HG02840 (cell line): ENCODE measurements at regions not wholly inside any gene's neighbourhood (a gene's known extent, or its start where the extent isn't known, plus 50 kb on each side); places are given as distances from the start of the nearest gene placed in this dataset.
"Not testable (repeated sequence)": the region's sequence is repeated elsewhere in the genome, so short reads cannot be mapped to it uniquely, and the experiment has no call there.

ENCODE experiments used
- ATAC-seq: cut with Tn5 transposase; IDR thresholded peaks from one replicate; pipeline ENCODE4 v1.9.1; 2021; ENCODE audit warnings: mild to moderate bottlenecking, moderate library complexity, moderate number of reproducible peaks; ENCODE audit not compliant: unreplicated experiment, low FRiP score

DNA sequence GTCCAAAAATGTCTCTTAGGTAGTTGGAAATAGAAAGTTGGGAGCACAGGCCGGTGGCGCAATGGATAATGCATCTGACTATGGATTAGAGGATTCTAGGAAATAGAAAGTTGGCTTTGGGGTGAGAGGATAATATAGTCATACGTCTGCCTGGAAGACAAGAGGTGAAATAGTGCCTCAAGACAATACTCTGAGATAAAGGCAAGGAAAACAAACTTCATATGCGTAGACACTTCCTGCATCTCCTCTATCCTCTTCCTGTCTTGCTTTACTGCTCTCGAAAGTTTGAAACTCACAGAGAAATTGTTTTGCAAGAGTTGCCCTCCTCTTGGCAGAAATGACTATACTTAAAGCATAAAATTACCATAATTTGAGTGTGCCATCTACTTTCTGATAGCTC is 153.2 kb upstream of the FBXL7 start:
- ATAC-seq = no peak

DNA sequence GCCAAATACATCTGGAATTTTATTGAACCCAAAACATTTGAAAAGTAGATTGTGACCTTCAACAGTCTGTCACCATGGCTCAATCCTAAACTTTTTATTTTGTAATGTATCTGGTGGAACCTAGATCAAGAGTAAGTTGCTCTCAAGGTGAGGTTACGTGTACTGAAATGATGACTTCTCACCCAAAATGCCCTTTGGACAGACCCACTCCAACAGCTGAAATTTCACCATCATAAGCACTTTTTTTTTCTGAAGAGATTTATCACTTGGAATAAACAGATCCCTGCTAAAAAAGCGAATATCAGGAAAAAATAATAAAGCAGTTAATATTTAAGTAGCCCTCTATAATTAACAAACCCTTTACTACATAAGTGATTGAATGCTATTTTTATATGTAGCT is 155.0 kb upstream of the FBXL7 start:
- ATAC-seq = no peak

DNA sequence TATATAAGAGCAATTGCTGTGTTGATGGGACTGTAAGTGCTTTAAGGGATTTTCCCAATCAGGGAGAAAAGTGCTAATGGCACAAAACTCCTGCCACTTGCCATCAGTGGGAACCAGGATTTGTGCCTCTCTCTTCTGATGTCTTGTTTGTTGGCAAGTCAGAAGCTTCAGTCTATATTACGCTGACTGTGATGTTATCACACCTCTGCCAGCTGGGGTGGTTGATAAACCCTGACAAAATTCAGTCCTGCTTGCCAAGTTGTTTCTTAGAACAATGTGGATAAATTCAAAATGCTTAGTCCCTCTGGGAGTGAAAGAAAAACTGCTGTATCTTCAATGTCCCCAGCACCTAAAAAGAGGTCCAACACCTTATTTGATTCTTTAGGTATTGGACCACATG is 161.4 kb upstream of the FBXL7 start:
- no peak for ATAC-seq

DNA sequence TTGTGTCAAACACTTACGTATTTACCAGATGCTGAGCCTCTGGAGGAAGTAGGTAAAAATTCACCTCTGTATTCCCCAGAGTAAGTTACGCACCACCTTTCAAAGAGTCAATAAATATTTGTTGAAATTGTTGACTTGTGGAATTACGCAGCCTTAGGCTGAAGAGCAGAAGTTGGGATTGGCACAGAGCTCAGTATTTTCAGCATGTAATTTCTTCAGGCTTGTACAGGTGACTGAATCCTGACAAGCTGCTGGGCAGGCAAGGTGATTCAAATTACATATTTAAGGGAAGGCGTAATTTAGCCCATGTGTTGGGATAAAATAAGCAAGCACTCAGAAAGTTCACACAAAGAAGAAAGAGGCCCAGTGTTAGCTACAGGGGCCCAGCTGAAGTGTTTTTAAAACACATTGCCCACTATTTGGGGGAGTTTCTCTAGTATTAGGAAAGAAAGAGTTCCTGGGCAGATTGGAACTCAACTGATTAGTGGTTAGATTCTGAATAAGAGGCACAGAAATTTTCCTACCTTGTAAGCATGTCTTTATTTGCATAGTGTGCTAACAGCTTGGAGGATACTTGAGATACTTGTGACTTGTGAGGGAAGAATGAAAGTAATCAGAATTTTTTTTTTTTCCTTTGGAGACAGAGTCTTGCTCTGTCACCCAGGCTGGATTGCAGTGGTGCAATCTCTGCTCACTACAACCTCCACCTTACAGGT is 165.3 kb upstream of the FBXL7 start:
- ATAC-seq = no peak

DNA sequence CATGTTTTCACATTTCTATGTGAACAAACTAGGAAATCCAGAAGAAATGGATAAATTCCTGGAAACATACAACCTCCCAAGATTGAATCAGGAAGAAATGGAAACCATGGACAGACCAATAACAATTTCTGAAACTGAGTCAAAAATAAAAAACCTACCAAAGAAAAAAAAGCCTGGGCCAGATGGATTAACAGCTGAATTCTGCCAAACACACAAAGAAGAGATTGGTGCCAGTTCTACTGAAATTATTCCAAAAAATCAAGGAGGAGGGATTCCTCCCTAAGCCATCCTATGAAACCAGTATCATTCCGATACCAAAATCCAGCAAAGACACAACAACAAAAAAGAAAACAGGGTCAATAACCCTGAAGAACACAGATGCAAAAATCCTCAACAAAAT is 166.9 kb upstream of the FBXL7 start:
- no peak for ATAC-seq

DNA sequence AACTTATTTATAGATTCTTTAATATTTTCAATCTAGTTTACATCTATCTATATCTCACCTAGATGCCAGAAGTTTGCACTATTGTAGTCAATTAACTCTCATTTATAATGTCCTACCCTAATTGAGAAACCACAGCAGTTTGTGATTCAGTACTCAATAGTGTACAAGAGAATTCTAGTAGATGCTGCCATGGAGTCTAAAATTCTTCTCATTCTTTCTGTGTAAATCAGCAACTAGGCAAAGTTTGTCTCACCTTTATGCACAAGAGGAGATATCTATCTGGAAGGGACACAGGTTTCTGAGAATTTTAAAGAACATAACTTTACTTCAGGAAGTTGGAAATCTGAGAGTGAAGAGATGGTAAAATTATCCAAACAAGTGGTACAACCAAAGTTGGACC is 173.0 kb upstream of the FBXL7 start:
- ATAC-seq = no peak

DNA sequence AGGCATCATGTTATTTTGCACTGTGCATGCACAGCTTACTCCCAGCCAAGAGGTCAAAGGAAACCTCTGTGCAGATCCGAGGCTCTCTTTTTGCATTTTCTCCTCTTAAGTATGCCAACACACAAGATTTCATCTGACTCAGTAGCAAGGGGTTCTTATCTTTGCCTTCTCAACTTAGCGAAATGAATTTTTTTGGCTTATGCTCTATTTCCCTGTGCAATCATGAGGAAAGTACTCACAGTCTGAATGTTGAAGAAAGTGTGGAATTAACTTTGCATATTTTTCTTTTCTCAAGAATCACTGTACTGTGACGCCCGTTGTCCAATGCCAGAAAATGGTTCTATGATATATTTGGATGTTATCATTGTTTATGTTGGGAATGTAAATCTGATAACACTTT is 173.5 kb upstream of the FBXL7 start:
- no peak for ATAC-seq

DNA sequence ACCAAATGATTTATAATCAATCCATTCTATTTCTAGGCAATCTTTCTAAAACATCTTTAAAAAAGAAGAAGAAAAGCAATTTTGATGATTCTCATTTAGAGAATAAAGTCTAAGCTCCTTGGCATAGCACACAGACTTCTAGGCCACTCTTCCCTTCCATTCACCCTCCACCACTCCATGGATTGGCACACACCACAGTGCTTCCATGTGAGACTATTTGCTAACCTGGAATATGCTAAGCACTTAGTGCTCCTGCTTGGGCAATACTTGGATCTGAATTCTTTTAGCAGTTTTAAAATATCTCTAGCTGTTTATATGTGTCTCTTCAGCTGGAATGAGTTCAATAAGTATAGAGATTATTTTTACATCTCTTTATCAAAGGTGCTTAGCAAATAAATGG is 177.6 kb upstream of the FBXL7 start:
- ATAC-seq = no peak

DNA sequence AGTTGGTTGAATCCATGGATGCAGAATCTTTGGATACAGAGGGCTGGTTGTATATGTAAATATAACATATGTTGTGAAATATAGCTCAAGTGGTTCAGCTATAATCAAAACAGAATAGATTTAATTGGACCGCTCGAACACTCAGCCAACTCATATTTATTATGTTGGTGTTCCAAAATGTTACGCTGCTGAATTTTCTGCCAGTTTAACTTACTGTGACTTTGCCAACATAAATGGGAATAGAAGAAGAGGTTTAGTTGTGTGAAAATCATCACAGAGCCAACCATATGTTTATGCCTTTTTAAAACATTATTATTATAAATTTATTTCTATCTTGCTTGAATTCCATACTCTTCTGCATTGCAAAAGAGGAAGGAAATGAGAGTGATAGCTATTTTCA is 178.2 kb upstream of the FBXL7 start:
- ATAC-seq = no peak

DNA sequence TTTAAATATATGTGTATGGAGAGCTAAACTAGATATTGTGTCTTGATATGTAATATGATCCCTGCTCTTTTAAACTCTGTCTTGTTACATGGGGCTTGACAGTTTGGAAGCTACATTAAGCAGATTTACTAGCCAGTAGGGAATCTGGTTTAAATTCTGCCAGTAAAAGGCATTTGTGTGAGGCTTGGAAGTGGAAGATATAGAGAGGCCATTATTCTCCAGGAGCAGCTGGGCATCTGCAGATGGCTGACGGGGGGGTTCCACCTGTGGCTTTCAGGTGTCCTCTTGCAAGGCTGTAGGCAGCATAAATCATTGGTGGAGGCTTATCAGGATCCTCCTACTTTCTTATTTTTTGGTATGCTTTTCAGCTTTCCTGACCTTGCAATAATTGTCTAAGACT is 179.1 kb upstream of the FBXL7 start:
- no peak for ATAC-seq

DNA sequence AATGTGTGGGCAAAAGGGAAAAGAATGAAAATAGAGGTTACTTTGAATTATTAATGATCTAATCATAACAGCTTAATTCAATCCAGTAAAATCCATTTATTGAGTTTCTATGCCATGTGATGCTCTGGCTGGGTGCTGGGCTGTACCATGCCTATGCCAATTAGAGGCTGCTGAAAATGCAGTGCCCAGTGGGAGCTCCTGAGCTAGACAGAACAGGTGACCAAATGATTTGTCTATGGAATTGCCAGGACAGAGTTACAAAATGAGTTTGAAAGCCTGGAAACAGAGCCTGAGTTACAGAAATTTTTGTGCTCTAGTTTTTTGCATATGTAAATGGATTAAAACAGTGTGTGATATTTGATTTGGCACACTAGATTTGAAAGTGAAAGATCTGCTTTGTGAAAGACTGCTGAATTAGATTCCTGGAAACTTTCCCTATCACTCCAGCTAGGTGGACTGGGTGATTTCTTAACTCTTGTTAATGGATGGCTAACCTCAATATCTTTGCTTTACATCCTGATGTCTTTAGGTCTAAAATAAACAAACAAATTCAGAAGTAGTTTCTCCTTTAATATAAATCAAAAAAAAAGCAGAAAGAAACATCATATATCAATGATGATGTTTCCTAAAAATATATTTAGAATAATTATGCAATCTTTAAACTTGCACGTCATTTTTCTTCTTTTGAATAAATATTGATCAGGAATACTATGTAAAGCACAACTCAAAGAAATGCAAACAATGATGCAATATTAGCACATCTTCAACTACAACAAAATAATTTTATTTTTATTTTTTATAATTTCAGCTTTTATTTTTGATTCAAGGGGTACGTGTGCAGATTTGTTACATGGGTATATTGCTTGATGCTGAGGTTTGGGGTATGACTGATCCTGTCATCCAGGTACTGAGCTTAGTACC is 194.8 kb upstream of the FBXL7 start:
- ATAC-seq = no peak

DNA sequence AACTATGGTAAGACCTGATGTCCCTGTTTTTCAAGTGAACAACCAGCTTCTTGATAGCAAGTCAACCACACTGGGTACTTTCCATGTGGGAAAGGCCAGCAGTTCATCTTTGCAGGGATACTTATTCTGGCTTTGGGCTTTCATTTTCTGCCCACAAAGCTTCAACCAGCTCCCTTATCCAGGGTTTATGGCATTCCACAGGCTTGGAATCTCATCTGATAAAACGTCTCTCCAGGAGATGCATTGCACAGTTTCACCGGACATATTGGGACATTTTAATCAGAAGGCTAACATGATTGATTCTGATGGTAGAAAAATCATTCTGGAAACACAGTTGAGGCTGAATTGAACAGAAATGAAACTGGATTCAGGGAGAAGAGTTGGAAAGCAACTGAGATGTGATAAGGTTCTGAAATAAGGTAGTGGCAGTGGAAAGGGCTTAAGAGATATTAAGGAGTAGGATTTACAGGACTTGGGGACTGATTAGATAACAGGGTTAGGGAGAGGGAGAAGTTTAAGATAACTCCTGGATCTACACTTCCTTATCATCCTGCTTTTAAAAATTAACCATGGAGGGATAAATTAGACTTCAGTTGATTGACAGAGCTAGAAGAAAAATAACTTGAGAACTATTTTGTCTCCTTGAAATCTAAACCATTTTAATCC is 195.8 kb upstream of the FBXL7 start:
- ATAC-seq = no peak

DNA sequence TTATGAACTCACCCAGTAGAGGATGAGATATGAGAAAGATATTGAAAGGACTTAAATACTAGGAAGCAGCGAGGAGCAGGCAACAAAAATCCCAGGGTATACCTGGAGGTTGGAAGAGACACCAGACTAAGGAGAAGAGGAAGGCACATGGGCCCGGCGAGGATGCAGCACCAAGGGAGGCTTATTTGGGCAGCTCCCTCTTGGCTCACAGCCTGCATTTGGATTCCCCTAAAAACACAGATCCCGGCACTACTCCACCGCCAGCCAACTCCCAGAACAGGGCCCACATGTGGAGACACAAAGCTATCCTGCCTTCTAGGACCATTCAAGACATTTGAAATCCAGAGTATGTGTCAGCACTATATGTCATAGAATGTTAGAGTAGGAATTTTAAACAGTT is 199.8 kb upstream of the FBXL7 start:
- no peak for ATAC-seq

DNA sequence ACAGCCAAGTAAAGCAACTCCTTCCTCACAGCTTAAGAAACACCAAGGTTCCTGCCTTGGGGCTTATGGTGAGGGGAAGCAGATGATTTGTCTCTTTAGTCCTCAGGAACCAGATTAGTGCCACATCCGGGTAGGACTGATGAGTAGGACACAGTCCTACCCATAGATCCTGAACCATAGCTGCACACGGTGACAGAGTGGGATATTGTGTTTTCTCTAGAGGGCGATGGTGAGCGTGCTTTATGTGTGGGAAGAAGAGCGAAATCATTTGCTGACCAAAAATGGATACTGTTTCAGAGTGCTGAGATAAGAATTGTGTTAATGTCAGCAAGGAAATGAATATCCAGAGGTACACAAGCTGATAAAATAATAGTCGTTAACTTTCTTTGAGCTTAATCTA is 209.0 kb upstream of the FBXL7 start:
- ATAC-seq = no peak

DNA sequence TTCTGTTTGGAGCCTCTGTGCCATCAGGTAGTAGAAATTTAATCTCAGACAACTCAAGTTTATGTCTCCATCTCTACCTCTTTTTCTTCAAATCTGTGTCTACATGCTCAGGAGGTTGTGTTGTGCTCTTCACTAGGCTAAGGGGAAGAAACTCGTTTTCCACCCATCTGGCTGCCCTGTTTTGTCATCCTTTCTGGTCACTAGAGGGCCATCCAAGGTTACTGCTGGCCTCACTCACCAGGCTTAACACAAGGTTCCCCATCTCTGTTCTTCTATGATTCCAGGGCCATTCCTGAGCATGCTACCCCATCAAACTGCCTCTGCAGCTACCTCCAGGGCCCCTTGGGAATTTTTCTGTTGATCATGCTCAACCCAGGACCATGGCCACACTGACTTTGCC is 213.3 kb upstream of the FBXL7 start:
- no peak for ATAC-seq

DNA sequence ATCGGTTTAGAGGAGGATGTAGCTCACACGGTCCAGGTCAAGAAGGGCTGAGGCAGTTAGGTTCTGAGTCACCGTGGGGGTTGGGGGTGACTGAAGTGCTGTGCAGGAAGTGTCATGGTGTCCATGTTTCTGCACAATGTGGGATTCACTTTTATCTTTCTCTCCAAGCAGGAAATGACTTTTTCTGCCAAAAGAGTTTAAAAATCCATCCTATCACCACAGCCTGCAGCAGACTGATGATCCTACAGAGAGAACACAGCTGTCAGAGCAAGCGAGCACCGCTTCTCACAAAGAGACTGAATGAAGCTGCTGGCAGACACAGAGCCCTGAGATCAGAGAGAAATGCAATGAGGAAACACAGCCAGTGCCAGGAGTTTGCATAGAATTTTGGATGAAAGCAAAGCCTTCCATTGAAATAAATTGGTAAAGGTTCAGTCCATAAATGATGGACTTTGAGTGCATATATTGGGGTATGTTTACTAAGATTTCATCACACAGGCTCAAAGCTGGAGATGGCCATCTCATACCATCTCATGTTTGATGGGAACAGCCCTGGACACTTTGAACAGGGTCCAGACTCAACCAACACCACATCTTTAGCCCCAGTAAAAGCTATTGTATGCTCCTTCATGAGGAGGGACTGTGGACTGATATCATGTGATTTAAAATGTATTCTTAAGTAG is 213.9 kb upstream of the FBXL7 start:
- no peak for ATAC-seq

DNA sequence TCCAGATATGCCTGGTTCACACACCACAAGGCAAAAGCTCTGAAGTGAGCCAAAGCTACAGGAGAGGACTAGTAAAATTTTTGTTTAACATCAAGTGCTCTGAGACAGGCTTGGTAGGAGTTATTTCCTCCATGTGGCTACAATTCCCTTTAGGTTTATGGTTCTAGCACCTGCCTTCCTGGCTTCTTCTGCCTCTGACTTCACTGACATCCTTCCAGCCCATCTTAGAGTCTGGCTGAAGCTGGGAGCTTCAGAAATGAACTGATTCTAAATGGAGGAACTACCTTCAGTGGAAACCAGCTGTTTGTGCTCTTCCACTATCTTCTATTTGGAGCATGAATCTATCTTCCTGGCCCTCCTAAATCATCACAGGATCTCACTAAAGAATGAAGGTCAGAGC is 215.3 kb upstream of the FBXL7 start:
- no peak for ATAC-seq

DNA sequence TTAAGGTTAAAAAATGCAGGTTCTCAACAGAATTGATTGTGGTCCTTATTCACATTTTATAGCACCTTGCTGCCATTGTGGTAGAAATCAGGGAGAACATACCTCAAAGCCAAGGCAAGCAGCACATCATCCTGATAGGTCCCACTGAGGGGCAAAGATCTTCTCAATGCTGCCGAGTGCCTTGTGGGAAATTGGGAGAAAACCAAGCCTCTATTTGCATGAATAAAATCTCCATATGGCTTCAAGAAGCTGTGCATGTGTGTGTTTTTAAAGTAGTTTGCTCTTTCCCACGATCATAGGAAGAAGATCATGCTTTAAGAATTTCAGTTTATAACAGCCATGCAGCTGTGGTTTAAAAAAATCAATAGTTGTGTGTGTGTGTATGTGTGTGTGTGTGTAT is 216.9 kb upstream of the FBXL7 start:
- ATAC-seq = no peak

DNA sequence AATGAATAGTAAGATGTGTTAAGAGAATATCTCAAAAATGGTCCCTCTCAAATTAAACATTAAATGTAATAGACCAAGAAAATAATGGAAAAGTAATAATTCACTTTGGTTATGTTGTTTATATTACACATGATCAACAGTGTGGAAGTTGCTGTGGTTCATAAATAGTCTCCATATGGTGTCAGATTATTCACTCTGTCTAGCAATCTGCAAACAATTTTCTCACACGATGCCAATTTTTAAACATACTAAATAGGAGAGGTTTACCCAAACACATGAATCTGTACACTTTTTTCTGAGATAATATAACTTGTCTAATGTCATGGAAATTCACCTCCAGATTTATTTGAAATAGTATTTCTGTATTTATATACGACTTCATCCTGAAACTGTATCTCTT is 217.4 kb upstream of the FBXL7 start:
- no peak for ATAC-seq

DNA sequence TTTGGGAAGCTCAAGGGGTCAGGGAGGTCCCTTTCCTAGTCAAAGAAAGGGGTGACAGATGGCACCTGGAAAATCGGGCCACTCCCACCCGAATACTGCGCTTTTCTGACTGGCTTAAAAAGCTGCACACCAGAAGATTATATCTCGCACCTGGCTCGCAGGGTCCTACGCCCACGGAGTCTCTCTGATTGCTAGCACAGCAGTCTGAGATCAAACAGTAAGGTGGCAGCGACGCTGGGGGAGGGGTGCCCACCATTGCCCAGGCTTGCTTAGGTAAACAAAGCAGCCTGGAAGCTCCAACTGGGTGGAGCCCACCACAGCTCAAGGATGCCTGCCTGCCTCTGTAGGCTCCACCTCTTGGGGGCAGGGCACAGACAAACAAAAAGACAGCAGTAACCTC is 228.4 kb upstream of the FBXL7 start:
- not testable (repeated sequence) for ATAC-seq

DNA sequence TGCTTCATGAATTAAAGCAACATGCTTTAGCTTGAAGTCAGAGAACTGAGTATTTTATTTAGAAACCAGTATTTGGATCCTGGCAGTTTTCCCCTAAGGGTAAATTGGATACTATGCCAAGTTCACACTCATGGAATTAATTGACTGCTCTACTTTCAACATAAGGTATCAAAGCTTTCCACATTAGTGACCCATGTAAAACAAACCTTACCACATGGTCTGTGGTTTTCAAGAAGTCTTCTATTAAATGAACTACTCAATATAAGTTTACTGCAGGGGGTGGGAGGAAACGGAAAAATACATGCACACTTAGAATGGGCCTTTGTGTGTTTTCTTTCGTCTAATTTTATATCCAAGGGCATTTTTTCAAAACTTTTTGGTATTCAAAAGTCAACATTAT is 232.0 kb upstream of the FBXL7 start:
- ATAC-seq = no peak
